WTC11 (cell line): ENCODE measurements at regions not wholly inside any gene's neighbourhood (a gene's known extent, or its start where the extent isn't known, plus 50 kb on each side); places are given as distances from the start of the nearest gene placed in this dataset.

ENCODE experiments used
- ATAC-seq: fragments of 200-7000 bp; cut with Tn5 transposase; 2 replicates; pipeline ENCODE4 v1.10.0; 2021; ENCODE audit warnings: mild to moderate bottlenecking, moderate library complexity
- CTCF ChIA-PET: fragments of 300-600 bp; sonication (Branson Sonifier 250); formaldehyde crosslinking; loops from one replicate; lab custom pipeline; 2021; ENCODE audit warnings: antibody characterized with exemption; lab: Charles Lee
- POLR2A ChIA-PET: fragments of 350-600 bp; sonication (Branson Sonifier 250); formaldehyde crosslinking; loops from one replicate; lab custom pipeline; 2021; ENCODE audit warnings: antibody characterized with exemption; lab: Charles Lee
- DNase-seq: peaks from one replicate; pipeline ENCODE4 v3.0.0; 2021; ENCODE audit warnings: low spot score
- H3K27ac Mint-ChIP-seq: 2 replicates; pipeline ENCODE4 v1.8.0; 2021; ENCODE audit warnings: mixed read lengths
- H3K27me3 Mint-ChIP-seq: 2 replicates; pipeline ENCODE4 v1.8.0; 2021; ENCODE audit warnings: low read depth, mild to moderate bottlenecking, moderate library complexity, mixed read lengths
- H3K36me3 Mint-ChIP-seq: 2 replicates; pipeline ENCODE4 v1.8.0; 2021; ENCODE audit warnings: mixed read lengths
- H3K4me1 Mint-ChIP-seq: 2 replicates; pipeline ENCODE4 v1.8.0; 2022; ENCODE audit warnings: mixed read lengths
- H3K4me3 Mint-ChIP-seq: 2 replicates; pipeline ENCODE4 v1.8.0; 2021; ENCODE audit warnings: mild to moderate bottlenecking, moderate library complexity, mixed read lengths
- H3K9me3 Mint-ChIP-seq: 2 replicates; pipeline ENCODE4 v1.8.0; 2021; ENCODE audit warnings: mixed read lengths
- ATF2 ChIP-seq: sonication (generic); formaldehyde crosslinking; IDR thresholded peaks from 2 replicates; pipeline ENCODE4 v1.8.1; 2022; ENCODE audit warnings: low read depth, missing genetic modification reagents, borderline replicate concordance
- CREB1 ChIP-seq: sonication (generic); formaldehyde crosslinking; IDR thresholded peaks from 2 replicates; pipeline ENCODE4 v1.8.0; 2023; ENCODE audit warnings: mild to moderate bottlenecking, missing genetic modification reagents
- FOXP4 ChIP-seq: sonication (generic); formaldehyde crosslinking; IDR thresholded peaks from 2 replicates; pipeline ENCODE4 v1.8.0; 2022; ENCODE audit warnings: mild to moderate bottlenecking, missing genetic modification reagents
- HMGXB4 ChIP-seq: sonication (generic); formaldehyde crosslinking; IDR thresholded peaks from 2 replicates; pipeline ENCODE4 v1.8.1; 2023; ENCODE audit warnings: mild to moderate bottlenecking, moderate library complexity, missing genetic modification reagents
- IRF2 ChIP-seq: sonication (generic); formaldehyde crosslinking; IDR thresholded peaks from 2 replicates; pipeline ENCODE4 v1.8.0; 2022; ENCODE audit warnings: low read depth, missing genetic modification reagents, borderline replicate concordance
- MAX ChIP-seq: sonication (generic); formaldehyde crosslinking; IDR thresholded peaks from 2 replicates; pipeline ENCODE4 v1.8.0; 2022; ENCODE audit warnings: mild to moderate bottlenecking, missing genetic modification reagents
- NR1H2 ChIP-seq: sonication (generic); formaldehyde crosslinking; IDR thresholded peaks from 2 replicates; pipeline ENCODE4 v1.9.0; 2021; ENCODE audit warnings: mild to moderate bottlenecking, moderate library complexity, missing genetic modification reagents
- NR3C1 ChIP-seq: sonication (generic); formaldehyde crosslinking; conservative IDR thresholded peaks from 2 replicates; pipeline ENCODE4 v1.8.1; 2023; ENCODE audit warnings: low read depth, mild to moderate bottlenecking, missing genetic modification reagents
- PREB ChIP-seq: sonication (generic); formaldehyde crosslinking; IDR thresholded peaks from 2 replicates; pipeline ENCODE4 v1.8.1; 2022; ENCODE audit warnings: mild to moderate bottlenecking, missing genetic modification reagents, moderate library complexity, borderline replicate concordance
- SOX15 ChIP-seq: fragments of 250-450 bp; sonication (Bioruptor Pico); IDR thresholded peaks from 2 replicates; pipeline ENCODE4 v1.9.0; 2021; ENCODE audit warnings: mild to moderate bottlenecking
- STAT6 ChIP-seq: sonication (generic); formaldehyde crosslinking; conservative IDR thresholded peaks from 2 replicates; pipeline ENCODE4 v1.8.1; 2023; ENCODE audit warnings: mild to moderate bottlenecking, low read depth, missing genetic modification reagents, moderate library complexity
- ZBTB21 ChIP-seq: sonication (generic); formaldehyde crosslinking; IDR thresholded peaks from 2 replicates; pipeline ENCODE4 v1.8.1; 2023; ENCODE audit warnings: mild to moderate bottlenecking, missing genetic modification reagents, borderline replicate concordance
- ZNF416 ChIP-seq: fragments of 250-450 bp; sonication (Bioruptor Pico); IDR thresholded peaks from 2 replicates; pipeline ENCODE4 v1.9.0; 2021; ENCODE audit warnings: mild to moderate bottlenecking, inconsistent platforms
- ZNF512 ChIP-seq: sonication (generic); formaldehyde crosslinking; IDR thresholded peaks from 2 replicates; pipeline ENCODE4 v1.8.1; 2022; ENCODE audit warnings: missing genetic modification reagents, borderline replicate concordance
- ZNF671 ChIP-seq: fragments of 250-450 bp; sonication (Bioruptor Pico); IDR thresholded peaks from 2 replicates; pipeline ENCODE4 v1.8.0; 2021; ENCODE audit warnings: mild to moderate bottlenecking

- TF ChIP-seq NR1H2 (CRISPR knock-in tag) (no peak), FOXP4 (CRISPR knock-in tag) (no peak), STAT6 (CRISPR knock-in tag) (no peak), HMGXB4 (no peak), ATF2 (CRISPR knock-in tag) (no peak), ZNF512 (no peak), CREB1 (CRISPR knock-in tag) (no peak), PREB (CRISPR knock-in tag) (no peak), ZNF416 (no peak), MAX (CRISPR knock-in tag) (no peak), NR3C1 (CRISPR knock-in tag) (no peak), IRF2 (CRISPR knock-in tag) (no peak)
Measured at GRCh38 chr2:234278556-234279255, 218.2 kb downstream of the ARL4C start (continued).

- CTCF ChIA-PET: interaction anchor here (1.5 kb wide), 1 partner anchor 140 kb away, joined by 3 read pairs; no protein-coding TSS in a partner anchor
- H3K4me3 Mint-ChIP-seq: no peak overlapping the region
- peaks cover 4% of the 10 kb centered on the region; the same call in 1 of the 2 replicates for H3K36me3 Mint-ChIP-seq
- H3K27ac Mint-ChIP-seq: no peak overlapping the region
- DNase-seq: no peak
- POLR2A ChIA-PET: no interaction called here
- H3K9me3 Mint-ChIP-seq: peaks cover 15% of the 10 kb centered on the region
- H3K4me1 Mint-ChIP-seq: no peaks in the 10 kb centered on the region
- TF ChIP-seq SOX15 (CRISPR knock-in tag) (no peak), ZNF671 (CRISPR knock-in tag) (no peak), ZBTB21 (CRISPR knock-in tag) (no peak), NR3C1 (CRISPR knock-in tag) (no peak)
- TF ChIP-seq, all 79 proteins: peak for 0
- H3K27me3 Mint-ChIP-seq: peaks cover 6% of the 10 kb centered on the region; the same call in 1 of the 2 replicates
- ATAC-seq: no peak
Measured at GRCh38 chr2:234275515-234275914, 221.4 kb downstream of the ARL4C start.
